ENCODE measurements at regions not wholly inside any gene's neighbourhood (a gene's known extent, or its start where the extent isn't known, plus 50 kb on each side); places are given as distances from the start of the nearest gene placed in this dataset.

DNA sequence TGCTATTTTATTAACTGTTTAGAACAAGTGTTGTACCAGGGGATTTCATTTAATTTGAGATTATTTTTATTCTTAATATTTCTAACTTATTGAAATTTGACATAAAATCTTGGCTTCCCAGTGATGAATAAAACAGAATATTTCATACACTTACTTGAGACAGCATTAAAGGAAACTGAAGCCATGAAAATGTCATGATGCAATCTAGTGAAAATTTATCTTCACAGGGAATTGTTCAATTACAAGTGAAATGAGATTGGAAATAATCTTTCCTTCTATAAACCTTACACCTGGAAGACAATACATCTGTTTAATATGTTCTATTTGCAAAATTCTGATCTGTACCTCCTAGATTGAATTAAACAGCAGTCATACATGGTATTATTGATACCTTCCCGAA lies 511.0 kb upstream of the CDH7 start:
- ChIA-PET POLR2A (no interaction called here), CTCF (no interaction called here)
- TF ChIP-seq, protein P1, sequence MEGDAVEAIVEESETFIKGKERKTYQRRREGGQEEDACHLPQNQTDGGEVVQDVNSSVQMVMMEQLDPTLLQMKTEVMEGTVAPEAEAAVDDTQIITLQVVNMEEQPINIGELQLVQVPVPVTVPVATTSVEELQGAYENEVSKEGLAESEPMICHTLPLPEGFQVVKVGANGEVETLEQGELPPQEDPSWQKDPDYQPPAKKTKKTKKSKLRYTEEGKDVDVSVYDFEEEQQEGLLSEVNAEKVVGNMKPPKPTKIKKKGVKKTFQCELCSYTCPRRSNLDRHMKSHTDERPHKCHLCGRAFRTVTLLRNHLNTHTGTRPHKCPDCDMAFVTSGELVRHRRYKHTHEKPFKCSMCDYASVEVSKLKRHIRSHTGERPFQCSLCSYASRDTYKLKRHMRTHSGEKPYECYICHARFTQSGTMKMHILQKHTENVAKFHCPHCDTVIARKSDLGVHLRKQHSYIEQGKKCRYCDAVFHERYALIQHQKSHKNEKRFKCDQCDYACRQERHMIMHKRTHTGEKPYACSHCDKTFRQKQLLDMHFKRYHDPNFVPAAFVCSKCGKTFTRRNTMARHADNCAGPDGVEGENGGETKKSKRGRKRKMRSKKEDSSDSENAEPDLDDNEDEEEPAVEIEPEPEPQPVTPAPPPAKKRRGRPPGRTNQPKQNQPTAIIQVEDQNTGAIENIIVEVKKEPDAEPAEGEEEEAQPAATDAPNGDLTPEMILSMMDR (IDR thresholded peaks at IDR 0.05; ENCODE audit: insufficient read depth, low read depth, low read length) = no peak
- Histone ChIP-seq H3K36me3 (ENCODE audit: control insufficient read depth, insufficient read depth, low read length) (no peaks in the 10 kb centered on the region), H3K4me3 (ENCODE audit: low read depth, low read length) (no peak overlapping the region), H3K27me3 (ENCODE audit: control insufficient read depth, insufficient read depth, low read length) (no peaks in the 10 kb centered on the region)
- no peak for DNase-seq (ENCODE audit: low read depth)

DNA sequence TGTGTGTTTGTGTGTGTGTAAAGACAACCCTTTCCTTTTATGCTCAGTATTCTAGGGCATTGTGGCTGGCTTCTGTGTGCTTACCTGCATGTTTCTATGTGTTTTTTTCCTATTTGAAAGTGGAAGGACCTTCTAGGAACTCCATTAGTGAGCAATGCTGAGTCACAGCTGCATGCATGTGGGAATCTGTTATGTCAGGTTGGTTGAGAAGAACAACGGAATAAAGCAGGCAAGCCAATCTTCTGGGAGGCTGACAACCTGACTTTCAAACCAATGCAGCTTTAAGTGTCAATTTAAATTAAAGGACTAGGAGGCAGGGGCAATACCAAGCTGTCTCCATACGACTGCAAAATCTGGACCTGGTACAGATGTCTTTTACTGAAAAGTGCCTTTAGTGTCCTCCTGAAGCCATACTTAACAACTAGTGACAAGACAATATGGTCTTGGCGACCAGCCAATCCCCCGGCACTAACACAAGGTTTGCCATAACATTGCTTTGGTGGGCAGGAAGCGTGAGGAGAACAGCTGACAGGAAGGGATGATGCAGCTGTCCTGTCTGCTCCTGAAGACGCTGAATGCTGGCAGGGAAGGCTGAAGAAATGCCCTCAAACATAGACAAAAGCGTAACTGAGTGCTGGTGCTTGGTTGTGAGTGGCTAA lies 514.7 kb upstream of the CDH7 start:
- no peak for DNase-seq (ENCODE audit: low read depth)
- ChIA-PET POLR2A (no interaction called here), CTCF (interaction anchor here (0.6 kb wide), 1 partner anchor 9 kb away, joined by 3 read pairs; no protein-coding TSS in a partner anchor)
- Histone ChIP-seq H3K27me3 (ENCODE audit: control insufficient read depth, insufficient read depth, low read length) (no peaks in the 10 kb centered on the region), H3K4me3 (ENCODE audit: low read depth, low read length) (no peak overlapping the region), H3K36me3 (ENCODE audit: control insufficient read depth, insufficient read depth, low read length) (no peaks in the 10 kb centered on the region)
- TF ChIP-seq, protein P1 (IDR thresholded peaks at IDR 0.05; ENCODE audit: insufficient read depth, low read depth, low read length) = no peak

DNA sequence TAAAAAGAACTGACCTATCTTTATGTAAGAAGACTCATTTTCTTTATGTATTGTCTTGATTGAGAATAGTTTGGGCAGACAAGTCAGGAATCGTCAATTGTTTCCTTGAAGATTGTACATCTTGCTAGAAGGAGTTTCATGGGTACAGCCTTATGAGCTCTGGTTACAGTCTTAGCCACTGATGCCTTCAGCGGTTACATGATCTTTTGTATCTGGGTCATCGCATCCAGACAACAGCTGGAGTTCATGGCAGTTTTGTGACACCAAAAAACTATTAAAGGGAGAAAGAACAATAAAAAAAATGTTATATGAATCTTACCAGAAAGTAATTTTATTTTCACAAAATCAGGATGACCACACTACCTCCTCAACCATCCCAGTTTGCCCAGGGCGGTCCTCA lies 520.5 kb upstream of the CDH7 start:
- Histone ChIP-seq H3K36me3 (ENCODE audit: control insufficient read depth, insufficient read depth, low read length) (no peaks in the 10 kb centered on the region), H3K27me3 (ENCODE audit: control insufficient read depth, insufficient read depth, low read length) (no peaks in the 10 kb centered on the region), H3K4me3 (ENCODE audit: low read depth, low read length) (no peak overlapping the region)
- TF ChIP-seq, protein P1 (IDR thresholded peaks at IDR 0.05; ENCODE audit: insufficient read depth, low read depth, low read length) = no peak
- CTCF ChIA-PET = no interaction called here
- no peak for DNase-seq (ENCODE audit: low read depth)
- POLR2A ChIA-PET = no interaction called here

DNA sequence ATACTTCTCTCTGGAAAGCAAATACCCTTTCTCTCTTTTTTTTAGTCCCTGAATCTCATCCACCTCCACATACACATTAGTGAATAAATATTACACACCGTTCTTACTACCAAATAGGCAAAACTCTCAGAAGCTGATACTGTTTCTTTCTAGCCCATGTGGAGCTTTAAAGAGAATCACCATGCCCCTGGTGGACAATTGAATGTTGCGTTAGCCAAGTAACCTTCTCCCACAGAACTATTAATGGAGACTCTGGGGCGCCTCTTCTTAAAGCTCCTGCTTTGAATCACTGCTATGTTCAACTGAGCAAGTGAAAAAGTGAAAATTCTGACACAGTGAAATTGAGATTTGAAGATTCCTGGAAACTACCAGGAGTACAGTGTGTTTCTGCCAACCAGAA lies 522.8 kb upstream of the CDH7 start:
- no peak for DNase-seq (ENCODE audit: low read depth)
- no peak overlapping the region for H3K4me3 ChIP-seq (ENCODE audit: low read depth, low read length)
- no peaks in the 10 kb centered on the region for H3K36me3 ChIP-seq (ENCODE audit: control insufficient read depth, insufficient read depth, low read length)
- TF ChIP-seq, protein P1 (IDR thresholded peaks at IDR 0.05; ENCODE audit: insufficient read depth, low read depth, low read length) = no peak
- CTCF ChIA-PET = no interaction called here
- H3K27me3 ChIP-seq (ENCODE audit: control insufficient read depth, insufficient read depth, low read length) = no peaks in the 10 kb centered on the region
- POLR2A ChIA-PET = no interaction called here

DNA sequence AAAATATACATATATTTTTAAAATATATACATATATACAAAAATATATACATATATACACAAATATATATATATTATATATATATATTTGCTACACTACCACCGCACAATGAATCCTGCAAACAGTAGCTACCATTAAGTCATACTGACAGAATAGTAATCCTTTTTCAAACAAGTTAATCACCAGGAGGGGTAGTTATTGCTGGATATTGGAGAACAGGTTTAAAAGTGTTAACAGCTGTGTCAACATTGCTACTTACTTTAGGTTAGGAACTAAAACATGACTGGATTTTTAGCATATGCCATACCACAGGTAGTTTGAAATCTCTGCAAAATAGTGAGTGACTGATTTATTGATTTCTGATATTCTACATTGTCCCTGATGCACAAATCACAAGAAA lies 529.1 kb upstream of the CDH7 start:
- CTCF ChIA-PET = no interaction called here

More for the DNA sequence above, 529.1 kb upstream of the CDH7 start:
- no peaks in the 10 kb centered on the region for H3K27me3 ChIP-seq (ENCODE audit: control insufficient read depth, insufficient read depth, low read length)
- H3K36me3 ChIP-seq (ENCODE audit: control insufficient read depth, insufficient read depth, low read length) = no peaks in the 10 kb centered on the region
- DNase-seq (ENCODE audit: low read depth) = no peak
- POLR2A ChIA-PET = no interaction called here
- TF ChIP-seq, protein P1 (IDR thresholded peaks at IDR 0.05; ENCODE audit: insufficient read depth, low read depth, low read length) = no peak
- H3K4me3 ChIP-seq (ENCODE audit: low read depth, low read length) = no peak overlapping the region
